ENCODE measurements at regions not wholly inside any gene's neighbourhood (a gene's known extent, or its start where the extent isn't known, plus 50 kb on each side); places are given as distances from the start of the nearest gene placed in this dataset.
"Not testable (repeated sequence)": the region's sequence is repeated elsewhere in the genome, so short reads cannot be mapped to it uniquely, and the experiment has no call there.

GRCh38 chr22:48070083-48070482 lies 1307.6 kb downstream of the TBC1D22A start:
- no peak for DNase-seq

DNA sequence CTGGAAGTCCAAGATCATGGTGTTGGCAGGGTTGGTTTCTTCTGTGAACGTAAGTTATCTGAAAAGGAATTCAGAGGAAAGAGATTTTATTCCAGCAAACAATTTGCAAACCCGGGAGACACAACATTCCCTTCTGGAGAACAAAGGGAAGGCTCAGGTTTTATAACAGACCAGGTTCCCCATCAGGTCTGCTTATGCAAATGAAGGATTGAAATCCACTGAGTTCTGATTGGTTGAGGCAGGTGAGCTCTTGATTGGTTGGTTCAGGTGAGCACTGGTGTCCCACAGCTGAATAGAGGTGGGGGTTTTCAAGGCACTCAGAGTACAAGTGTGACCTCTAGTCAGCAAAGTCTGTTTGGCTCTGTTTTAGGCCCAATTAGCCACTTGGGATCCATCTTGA lies 1306.8 kb downstream of the TBC1D22A start:
- DNase-seq, result no peak

GRCh38 chr22:48068323-48068885 lies 1306.0 kb downstream of the TBC1D22A start:
- no peak for DNase-seq

DNA sequence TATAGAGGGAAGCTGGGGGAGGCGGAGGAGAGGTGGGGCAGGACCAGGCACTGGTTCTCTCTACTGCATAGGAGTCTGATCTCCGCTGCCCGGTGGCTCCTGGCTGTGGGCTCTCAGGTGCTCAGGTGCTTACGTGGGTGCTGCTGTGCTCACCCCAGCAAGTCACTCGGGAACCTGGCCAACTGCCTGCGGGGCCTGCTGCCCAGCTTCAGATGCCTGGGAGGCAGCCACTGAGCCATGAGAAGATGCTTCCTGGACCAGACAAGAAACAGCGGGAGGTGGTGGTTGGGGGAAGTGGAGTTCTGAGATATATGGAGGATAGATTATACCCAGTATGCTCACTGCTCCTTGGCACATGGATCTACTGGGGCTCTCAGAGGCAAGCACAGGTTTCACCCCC lies 1303.4 kb downstream of the TBC1D22A start:
- DNase-seq, result no peak

DNA sequence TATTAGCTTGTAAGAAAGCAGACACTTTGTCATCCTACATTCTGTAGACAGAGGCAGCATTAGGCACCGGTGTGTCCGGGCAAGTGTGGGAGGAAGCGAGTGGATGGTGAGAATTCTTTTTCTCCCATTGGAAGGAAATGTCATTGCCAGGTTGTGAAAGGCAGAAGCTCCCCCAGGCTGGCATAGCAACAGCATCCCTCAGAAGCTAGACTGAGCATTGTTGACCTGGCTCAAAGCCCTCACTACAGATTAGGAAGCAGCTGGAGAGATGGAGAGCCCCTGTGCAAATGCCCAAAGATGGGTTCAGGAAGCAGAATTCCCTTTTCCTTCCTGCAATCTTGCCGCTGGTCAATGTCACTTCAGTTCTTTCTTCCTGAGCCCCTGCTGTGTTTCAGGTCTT lies 1299.3 kb downstream of the TBC1D22A start:
- DNase-seq, result no peak

DNA sequence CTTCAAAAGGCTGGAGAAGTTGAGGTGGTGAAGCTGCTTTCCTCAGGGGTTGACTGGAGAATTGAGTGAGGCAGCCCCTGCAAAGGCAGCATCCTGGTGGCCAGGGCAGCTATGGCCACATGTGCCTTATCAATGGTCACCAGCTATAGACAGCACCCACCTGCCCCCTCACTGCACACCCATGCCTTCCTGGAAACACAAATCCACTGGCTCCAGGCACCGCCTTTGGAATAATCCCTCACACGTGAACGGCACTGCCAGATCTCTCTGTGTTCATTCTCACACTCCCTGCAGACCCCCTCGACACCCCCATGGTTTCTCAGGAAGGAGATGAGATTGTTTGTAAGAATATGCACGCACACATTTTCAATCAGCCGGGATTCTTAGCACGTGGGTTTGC lies 1297.8 kb downstream of the TBC1D22A start:
- DNase-seq, result no peak

GRCh38 chr22:48059521-48059920 lies 1297.1 kb downstream of the TBC1D22A start:
- not testable (repeated sequence) for DNase-seq

- no peak for DNase-seq
Measured at GRCh38 chr22:48057116-48057835, 1294.8 kb downstream of the TBC1D22A start.

DNA sequence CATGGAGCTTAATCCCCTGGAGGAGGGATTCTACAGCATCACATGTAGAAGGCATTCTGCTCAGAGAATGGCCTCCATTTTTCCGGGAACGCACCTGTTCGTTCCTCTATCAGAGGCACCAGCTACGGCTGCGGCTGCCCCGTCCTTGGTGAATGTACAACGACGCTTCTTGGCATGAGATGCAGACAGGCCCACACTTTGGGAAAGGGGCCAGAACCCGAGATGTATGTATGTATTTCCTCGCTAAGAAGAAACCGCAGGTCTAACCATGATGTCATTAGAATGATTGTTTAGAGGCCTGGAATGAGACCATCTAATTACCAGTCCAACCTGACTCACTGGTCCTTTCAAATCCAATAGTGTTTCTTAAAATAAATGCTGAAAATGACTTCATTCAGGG lies 1293.4 kb downstream of the TBC1D22A start:
- DNase-seq, result no peak

DNA sequence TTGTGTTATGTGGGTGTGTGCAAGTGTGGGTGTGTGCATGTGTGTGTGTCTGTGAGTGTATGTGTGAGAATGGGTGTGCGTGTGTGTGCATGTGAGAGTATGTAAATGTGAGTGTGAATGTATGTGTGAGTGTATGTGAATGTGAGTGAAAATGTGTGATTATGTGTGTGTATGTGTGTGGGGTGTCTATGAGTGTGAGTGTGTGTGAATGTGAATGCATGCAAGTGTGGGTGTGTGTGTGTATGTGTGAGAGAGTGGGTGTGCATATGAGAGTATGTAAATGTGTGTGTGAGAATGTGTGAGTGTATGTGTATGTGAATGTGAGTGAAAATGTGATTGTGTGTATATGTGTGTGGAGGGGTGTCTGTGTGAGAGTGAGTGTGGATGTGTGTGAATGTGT lies 1292.7 kb downstream of the TBC1D22A start:
- no peak for DNase-seq

DNA sequence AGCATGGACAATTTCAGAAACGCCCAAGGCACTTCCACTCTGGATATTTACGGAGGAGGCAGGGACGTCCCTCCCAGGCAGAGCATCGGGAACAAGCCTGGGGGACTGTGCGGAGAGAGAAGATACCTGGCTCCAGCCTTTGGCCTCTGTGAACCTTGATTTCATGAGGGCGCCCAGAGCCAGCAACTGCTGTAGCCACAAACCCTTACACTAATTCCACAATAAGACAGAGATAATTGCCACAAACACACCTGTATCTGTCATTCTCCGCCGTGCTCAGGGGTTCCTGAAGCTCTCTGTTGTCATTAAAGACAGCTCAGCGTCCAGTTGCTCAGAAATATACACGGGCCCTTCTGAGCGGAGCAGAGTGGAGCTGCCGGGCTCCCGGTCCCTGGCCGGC lies 1292.1 kb downstream of the TBC1D22A start:
- no peak for DNase-seq

GRCh38 chr22:48053973-48054372 lies 1291.5 kb downstream of the TBC1D22A start:
- no peak for DNase-seq

DNA sequence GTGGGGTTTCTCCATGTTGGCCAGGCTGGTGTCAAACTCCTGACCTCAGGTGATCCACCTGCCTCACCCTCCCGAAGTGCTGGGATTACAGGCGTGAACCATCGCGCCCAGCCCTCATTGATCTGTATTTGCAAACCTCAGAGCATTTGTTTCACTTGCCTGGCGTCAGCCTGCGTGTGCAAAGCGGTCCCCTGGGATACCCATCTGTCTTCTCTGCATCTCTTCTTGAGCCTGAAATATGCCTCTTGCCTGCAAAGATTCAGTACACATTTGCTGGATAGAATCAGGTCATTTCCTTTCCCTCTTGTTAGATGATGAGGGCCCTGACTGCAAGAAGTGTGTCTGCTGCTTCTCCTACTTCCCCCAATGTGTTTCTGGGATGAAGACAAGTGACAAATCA lies 1291.0 kb downstream of the TBC1D22A start:
- DNase-seq, result no peak

DNA sequence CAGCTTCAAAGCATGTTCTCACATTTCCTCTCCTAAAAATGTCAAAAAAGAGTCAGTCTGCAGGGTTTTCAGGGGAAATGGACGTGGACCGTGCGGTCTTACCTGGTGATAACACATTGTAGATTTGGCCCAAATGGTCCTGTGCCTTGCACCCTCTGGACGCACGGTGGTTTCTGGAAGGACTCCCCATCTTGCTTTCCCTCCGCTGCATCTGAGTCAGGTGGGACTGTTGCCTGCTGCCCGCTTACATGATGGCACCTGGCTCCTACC lies 1290.1 kb downstream of the TBC1D22A start:
- no peak for DNase-seq

DNA sequence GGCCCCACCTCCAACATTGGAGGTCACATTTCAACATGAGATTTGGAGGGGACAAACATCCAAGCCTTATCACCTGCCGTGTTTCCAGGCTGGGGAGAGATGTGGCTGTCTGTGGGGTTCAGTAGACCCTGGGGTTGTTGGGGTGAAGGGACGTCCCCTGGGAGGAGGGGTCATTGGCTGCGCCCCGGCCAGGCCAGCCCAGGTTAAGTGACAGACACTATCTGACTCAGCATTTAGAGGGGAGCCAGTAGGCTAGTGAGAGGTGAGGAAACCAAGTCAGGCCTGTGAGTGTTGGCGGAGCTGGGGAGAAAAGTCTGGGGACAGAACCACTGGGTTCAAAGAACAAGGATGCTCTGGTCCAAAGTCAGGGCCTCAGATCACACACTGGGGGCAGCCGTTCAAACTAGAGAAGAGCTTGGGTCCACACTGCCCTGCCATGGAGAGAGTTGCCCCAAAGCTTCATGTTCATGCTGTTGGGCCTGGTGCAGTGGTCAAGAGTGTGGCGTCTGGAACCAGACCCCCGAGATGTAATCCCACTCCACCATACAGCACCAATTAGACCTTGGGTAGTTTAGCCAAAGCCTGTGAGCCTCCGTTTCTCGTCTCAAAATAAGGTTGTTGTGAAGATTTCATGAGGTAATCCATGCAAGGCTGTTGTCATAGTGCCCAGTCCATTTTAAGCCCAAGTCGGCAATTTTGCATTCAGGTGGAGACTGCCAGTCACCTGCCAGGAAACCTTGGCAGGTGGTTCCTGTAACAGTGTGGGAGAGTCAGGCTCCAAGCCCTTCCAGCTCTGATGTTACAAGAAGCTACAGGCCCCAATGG lies 1289.6 kb downstream of the TBC1D22A start:
- DNase-seq, result no peak

DNA sequence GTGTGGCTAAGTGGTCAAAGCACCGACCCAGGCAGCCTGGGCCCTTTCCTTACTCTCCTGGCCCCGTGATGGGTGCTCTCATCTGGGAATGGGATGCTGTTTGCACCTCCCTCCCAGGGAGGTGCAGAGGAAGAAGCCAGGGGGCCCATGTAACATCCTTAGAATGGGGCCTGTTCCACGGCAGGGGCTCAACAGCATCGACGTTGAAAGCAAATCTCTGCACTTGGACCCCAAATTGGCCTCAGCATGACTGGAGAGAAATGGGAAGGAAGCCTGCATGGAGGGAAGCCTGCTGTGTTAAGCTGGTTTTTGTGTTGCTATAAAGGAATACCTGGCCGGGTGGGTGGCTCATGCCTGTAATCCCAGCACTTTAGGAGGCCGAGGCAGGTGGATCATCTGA lies 1288.4 kb downstream of the TBC1D22A start:
- no peak for DNase-seq

DNA sequence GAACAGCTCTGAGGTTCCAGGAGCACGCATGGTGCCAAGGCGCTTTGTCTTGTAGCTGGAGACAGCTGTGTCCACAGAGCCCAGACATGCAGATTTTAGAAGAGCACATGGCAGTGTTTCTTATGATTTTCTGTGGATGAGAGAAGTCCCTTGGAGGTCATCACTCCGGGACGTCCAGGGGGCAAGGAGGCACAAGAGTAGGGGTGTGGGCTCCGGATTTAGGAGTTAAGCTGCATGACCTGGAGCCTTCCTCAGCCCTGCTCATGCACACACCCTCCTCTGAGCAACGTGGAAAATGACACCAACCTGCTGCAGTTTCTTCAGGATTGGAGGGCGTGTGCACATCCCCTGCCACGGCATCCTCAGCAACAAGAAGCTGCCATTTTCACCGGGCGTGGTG lies 1286.7 kb downstream of the TBC1D22A start:
- no peak for DNase-seq

DNA sequence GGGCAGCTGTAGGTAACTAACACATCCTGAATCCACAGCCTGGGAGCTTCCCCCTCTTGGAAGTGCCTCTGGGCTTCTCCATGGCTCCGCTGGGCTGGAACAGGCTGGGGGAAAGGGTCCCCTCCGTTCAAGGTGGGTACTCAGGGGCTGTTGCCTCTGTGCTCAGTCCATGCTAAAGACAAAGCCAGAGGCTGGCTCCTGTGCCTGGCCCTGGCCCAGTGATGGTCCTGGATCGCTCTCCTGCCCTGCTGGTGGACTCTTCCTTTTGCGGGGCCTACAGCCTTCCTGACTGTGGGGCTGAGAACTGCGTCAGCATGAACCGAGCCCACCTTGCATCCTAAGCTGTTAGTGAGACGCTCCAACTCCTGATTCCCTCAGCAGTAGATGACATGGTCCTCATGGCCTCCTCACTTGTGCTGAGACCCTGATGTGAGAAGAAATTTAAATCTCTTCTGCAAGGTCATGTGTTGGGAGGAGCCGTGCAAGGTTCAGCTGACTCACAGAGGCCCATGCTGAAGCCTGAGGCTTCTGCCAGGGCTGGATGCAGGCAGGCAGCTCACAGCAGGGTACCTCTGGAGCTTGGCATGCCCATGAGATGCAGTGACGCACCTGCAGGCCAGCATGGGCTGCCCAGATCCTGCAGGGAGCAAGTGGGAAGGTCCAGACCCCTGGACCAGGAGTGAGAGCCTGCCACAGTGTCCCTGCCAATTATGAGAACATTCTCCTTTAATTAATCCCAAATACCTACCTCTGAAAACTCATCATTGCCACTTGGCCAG lies 1285.5 kb downstream of the TBC1D22A start:
- no peak for DNase-seq

- DNase-seq, result no peak
Measured at GRCh38 chr22:48045369-48045768, 1282.9 kb downstream of the TBC1D22A start.

DNA sequence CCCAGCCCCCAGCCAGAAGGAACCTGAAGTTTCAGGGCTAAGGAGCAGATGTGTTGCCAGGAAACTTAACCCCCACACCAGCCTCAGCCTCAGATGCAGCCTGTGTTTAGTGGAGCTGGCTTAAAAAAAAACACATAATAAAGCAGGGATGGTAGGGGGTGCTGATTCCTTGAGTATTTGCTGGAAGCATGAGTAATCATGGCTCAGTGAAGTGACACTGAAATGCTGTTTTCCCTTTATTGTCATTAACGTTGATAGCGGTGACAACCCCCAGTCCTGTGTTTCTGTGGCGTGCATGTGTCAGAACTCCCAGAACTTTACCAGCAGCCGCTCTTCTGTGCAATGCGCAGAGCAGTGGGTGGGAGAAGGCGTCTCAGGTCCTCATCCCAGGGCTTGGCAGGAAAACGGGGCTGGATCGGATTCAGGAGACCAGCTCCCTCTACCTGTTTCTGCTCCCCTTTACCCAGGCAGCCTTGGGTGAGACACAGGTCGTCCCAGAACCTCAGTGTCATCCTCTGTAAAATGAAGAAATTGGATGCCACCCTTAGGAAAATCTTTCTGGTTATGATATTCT lies 1282.1 kb downstream of the TBC1D22A start:
- no peak for DNase-seq

GRCh38 chr22:48043581-48043980 lies 1281.1 kb downstream of the TBC1D22A start:
- no peak for DNase-seq

DNA sequence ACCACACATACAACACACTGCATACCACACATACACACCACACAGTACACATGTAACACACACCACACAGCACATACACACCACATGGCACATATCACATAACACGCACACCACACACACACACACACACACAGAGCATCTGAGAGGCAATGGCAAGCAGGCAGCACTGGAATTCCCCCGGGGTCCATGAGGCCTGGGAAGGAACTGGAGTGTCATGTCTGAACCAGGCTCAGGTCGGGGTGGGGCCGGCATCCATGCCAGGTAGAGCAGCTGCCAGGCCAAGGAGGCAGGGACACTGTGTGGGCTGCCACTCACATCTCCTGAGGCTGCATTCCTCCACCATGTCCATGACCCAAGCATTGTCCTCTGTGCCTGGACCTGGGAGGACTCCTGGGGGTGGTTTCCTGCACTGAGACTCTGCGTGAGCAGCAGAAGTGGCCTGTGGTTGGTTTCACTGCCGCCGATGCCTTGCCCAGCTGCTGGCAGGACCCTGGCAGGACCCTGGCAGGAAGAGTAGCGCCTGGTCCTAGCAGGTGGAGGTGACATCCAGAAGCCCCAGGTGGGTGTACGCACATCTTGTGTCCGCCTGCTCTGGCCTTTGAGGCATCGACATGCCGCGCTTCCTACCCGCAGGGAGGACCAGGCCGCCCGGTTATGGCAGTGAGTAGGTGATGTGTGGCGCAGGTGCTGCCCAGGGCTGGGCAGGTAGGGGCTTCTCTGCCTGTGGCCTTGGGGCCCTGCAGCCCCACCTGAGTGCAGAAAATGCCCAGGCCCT lies 1280.4 kb downstream of the TBC1D22A start:
- no peak for DNase-seq

All from skin of body (tissue), 1 donor.